Calu3 (cell line): ENCODE measurements at regions not wholly inside any gene's neighbourhood (a gene's known extent, or its start where the extent isn't known, plus 50 kb on each side); places are given as distances from the start of the nearest gene placed in this dataset.

Experiments
- BruUV-seq: library from RNA; stranded (reverse); fragments of 400-500 nt; replicated peaks from 2 replicates; lab custom pipeline; 2021; lab: Mats Ljungman, UMichigan
- CTCF ChIA-PET: fragments of 300-600 bp; sonication (Branson Sonifier 250); formaldehyde crosslinking; loops from one replicate; lab custom pipeline; 2022; ENCODE audit warnings: antibody characterized with exemption; lab: Charles Lee
- DNase-seq: peaks from one replicate; pipeline ENCODE4 v3.0.0; 2022
- H3K27ac Mint-ChIP-seq: one replicate; pipeline ENCODE4 v1.8.0; 2022; ENCODE audit warnings: mixed read lengths; ENCODE audit not compliant: unreplicated experiment
- H3K27me3 Mint-ChIP-seq: one replicate; pipeline ENCODE4 v1.8.0; 2022; ENCODE audit warnings: mixed read lengths; ENCODE audit not compliant: unreplicated experiment
- H3K36me3 Mint-ChIP-seq: one replicate; pipeline ENCODE4 v1.8.0; 2022; ENCODE audit warnings: mild to moderate bottlenecking, moderate library complexity, mixed read lengths; ENCODE audit not compliant: insufficient read depth, unreplicated experiment
- H3K4me1 Mint-ChIP-seq: one replicate; pipeline ENCODE4 v1.8.0; 2022; ENCODE audit warnings: mild to moderate bottlenecking, low read depth, mixed read lengths; ENCODE audit not compliant: unreplicated experiment
- H3K4me3 Mint-ChIP-seq: one replicate; pipeline ENCODE4 v1.8.0; 2022; ENCODE audit warnings: mild to moderate bottlenecking, low read depth, moderate library complexity, mixed read lengths; ENCODE audit not compliant: unreplicated experiment
- H3K9me3 Mint-ChIP-seq: one replicate; pipeline ENCODE4 v1.8.0; 2022; ENCODE audit warnings: low read depth, mixed read lengths; ENCODE audit not compliant: unreplicated experiment
- CTCF ChIP-seq: fragments of 200-600 bp; IDR thresholded peaks from one replicate; pipeline ENCODE4 v1.8.0; 2022; ENCODE audit warnings: antibody characterized with exemption; ENCODE audit not compliant: unreplicated experiment
- intact Hi-C: fragments of 100-400 bp; cut with micrococcal nuclease; formaldehyde crosslinking; loops from one replicate; pipeline ENCODE4 v1.10.0; 2022; ENCODE audit not compliant: unreplicated experiment

- Mint-ChIP-seq H3K27ac (peak overlapping the region; percentile 51), H3K9me3 (peaks cover 3% of the 10 kb centered on the region), H3K27me3 (no peaks in the 10 kb centered on the region), H3K4me1 (peaks cover 13% of the 10 kb centered on the region), H3K4me3 (peak overlapping the region; percentile 33), H3K36me3 (peaks cover 5% of the 10 kb centered on the region)
- CTCF ChIA-PET = interaction anchor here (1.5 kb wide), 1 partner anchor 22 kb away, joined by 3 read pairs; no protein-coding TSS in a partner anchor
- no peak for TF ChIP-seq CTCF
- no TSS peak for BruUV-seq
- peak; percentile 13 for DNase-seq
- intact Hi-C loops = no loop called here
Observed at GRCh38 chr9:87395804-87396479, 101.7 kb upstream of the DAPK1 start.

GRCh38 chr9:87401681-87402080, 96.0 kb upstream of the DAPK1 start:
- intact Hi-C loops = no loop called here
- BruUV-seq = no TSS peak
- TF ChIP-seq CTCF = no peak
- DNase-seq = no peak
- Mint-ChIP-seq H3K9me3 (no peaks in the 10 kb centered on the region), H3K27ac (no peak overlapping the region), H3K27me3 (no peaks in the 10 kb centered on the region), H3K36me3 (peaks cover 24% of the 10 kb centered on the region), H3K4me3 (no peak overlapping the region), H3K4me1 (peaks cover 24% of the 10 kb centered on the region)
- CTCF ChIA-PET = no interaction called here

- intact Hi-C loops = no loop called here
- Mint-ChIP-seq H3K4me1 (peaks cover 27% of the 10 kb centered on the region), H3K36me3 (peaks cover 27% of the 10 kb centered on the region), H3K4me3 (no peak overlapping the region), H3K9me3 (no peaks in the 10 kb centered on the region), H3K27me3 (no peaks in the 10 kb centered on the region), H3K27ac (no peak overlapping the region)
- TF ChIP-seq CTCF = no peak
- CTCF ChIA-PET = no interaction called here
- no TSS peak for BruUV-seq
- DNase-seq = no peak
Observed at GRCh38 chr9:87402537-87402936, 95.1 kb upstream of the DAPK1 start.

GRCh38 chr9:87405677-87406542, 91.8 kb upstream of the DAPK1 start:
- CTCF ChIA-PET = no interaction called here
- DNase-seq = peak; percentile 41
- no TSS peak for BruUV-seq
- intact Hi-C loops = loop anchor here (1.0 to 5.0 kb wide), 3 partner anchors 34 to 93 kb away; no protein-coding TSS in a partner anchor
- H3K4me3 Mint-ChIP-seq = peak overlapping the region; percentile 19
- peak overlapping the region; percentile 98 for H3K27ac Mint-ChIP-seq
- no peaks in the 10 kb centered on the region for H3K9me3 Mint-ChIP-seq
- no peaks in the 10 kb centered on the region for H3K27me3 Mint-ChIP-seq
- H3K4me1 Mint-ChIP-seq = peaks cover 47% of the 10 kb centered on the region
- H3K36me3 Mint-ChIP-seq = peaks cover 30% of the 10 kb centered on the region
- no peak for TF ChIP-seq CTCF
